HG03280 (cell line): ENCODE measurements at regions not wholly inside any gene's neighbourhood (a gene's known extent, or its start where the extent isn't known, plus 50 kb on each side); places are given as distances from the start of the nearest gene placed in this dataset.

ENCODE experiments used
- ATAC-seq: cut with Tn5 transposase; IDR thresholded peaks from one replicate; pipeline ENCODE4 v1.9.1; 2021; ENCODE audit warnings: mild to moderate bottlenecking, moderate library complexity; ENCODE audit not compliant: unreplicated experiment

DNA sequence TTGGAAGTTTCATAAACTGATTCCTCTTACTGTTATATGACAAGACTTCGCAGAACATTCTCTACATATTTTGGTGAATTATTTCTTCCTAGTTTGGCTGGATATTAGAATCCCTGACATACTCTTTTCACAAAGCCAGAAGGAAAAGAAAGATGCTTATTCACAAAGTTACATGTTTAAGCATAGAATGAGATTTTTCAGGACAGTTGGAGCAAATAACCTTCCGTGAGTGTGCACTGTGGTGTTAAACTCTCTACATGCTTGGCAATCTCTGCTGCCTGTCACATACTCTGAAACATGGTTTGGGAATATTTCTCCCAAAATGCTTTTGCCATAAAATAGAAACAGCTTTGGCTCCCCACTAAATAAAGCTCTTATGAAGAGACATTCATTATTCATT is 230.0 kb upstream of the MTNR1B start:
- no peak for ATAC-seq

- ATAC-seq, result no peak
These were observed 229.2 kb upstream of the MTNR1B start for GRCh38 chr11:92740276-92740675.

DNA sequence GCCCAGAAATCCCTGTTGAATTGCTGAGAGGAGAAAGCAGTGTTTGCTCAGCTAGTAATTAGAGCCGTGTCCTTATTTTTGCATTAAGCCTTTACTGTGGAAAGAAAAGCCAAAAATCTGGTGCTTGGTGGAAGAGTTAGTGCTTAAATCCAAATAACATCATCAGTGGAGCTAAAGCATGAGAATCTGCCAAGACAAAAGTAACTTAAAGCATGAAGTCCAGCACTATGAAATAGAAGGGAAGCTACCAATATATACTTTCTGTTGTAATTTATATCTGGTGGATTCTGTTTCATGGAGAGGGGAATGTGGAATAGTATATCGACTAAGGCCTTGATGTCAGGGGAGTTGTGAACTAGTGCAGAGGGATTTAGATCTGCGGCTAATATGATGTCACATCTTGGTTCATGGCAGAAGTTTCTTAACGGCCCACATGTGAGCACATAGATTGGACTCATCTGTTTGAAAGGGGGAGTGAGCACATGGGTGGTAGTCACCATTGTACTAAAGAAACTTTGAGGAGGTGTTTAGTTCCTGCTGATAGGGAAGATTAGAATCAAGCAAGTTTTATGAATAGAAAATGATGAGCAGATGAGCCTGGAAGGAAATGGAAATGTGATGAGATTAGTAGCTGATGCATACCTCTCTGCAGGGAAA is 224.4 kb upstream of the MTNR1B start:
- no peak for ATAC-seq

GRCh38 chr11:92750794-92751193 is 218.7 kb upstream of the MTNR1B start:
- ATAC-seq, result no peak

GRCh38 chr11:92751594-92751993 is 217.9 kb upstream of the MTNR1B start:
- no peak for ATAC-seq

GRCh38 chr11:92752122-92752521 is 217.3 kb upstream of the MTNR1B start:
- no peak for ATAC-seq

DNA sequence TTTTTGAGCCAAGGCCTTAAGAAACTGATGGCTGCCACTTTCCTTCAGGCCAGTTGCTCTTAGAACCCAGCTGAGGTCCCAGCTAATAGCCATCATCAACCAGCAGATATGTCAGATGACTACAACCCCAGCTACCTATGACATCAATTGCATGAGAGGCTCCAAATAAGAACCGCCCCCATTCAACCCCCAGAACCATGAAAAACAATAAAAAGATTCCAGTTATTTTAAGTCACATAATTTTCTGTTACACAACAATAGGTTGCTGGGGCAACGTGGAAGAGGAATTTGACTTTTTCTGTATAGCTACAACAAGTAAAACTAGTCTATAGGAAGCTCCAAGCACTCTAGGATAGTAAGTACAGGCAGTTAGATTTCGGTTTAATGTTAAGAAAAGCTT is 216.3 kb upstream of the MTNR1B start:
- ATAC-seq, result no peak

DNA sequence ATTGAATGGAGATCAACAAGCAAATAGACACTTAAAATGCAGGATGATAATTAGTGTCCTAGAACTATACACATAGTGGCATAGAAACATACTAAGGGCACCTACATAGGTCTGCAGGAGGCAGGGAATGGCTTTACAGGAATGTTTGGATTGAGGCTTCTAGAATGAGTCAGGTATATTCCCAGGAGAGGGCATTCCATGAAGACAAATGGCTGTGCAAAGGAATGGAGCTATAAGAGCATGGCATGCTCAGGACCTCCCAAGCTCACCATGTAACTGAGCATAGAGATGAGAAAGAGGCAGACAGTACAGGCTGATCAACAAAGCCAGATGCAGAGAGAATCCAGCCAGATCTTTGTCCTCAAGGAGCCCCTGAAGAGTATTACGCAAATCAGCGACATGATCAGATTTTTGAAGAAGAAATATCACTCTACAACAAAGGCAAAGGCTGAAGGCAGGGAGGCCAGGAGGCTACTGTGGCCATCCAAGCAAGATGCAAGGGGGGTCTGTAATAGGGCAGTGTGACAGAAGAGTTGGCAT is 211.1 kb upstream of the MTNR1B start:
- ATAC-seq, result no peak

DNA sequence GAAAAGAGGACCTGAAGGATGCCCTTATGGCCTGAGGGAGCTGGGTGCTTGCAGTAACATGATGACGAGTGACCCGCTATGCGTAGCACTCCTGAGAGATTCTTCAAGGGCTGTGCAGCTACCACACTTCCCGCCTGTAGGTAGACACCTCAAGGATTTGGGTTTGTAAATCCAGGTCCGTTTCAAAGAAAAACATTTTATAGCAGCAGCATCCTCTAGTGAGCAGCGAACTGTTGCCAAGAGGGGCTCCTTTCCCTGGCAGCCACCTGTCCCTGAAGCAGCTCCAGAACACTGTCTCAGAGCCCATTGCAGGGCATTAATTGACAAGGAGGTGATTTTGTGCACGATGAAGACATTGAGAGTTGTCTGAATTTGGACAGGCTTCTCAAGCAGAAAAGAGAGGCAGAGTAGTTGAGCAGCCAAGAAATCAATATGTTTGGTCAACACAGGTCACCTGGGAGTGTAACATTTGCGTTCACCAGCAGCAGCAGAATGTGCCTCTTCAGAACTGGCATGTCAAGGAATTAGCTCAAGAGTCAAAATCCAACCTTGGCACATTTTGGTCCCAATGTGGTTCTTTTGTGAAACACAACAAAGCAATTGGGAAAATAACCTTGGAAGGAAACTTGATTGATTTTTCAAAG is 209.8 kb upstream of the MTNR1B start:
- no peak for ATAC-seq

DNA sequence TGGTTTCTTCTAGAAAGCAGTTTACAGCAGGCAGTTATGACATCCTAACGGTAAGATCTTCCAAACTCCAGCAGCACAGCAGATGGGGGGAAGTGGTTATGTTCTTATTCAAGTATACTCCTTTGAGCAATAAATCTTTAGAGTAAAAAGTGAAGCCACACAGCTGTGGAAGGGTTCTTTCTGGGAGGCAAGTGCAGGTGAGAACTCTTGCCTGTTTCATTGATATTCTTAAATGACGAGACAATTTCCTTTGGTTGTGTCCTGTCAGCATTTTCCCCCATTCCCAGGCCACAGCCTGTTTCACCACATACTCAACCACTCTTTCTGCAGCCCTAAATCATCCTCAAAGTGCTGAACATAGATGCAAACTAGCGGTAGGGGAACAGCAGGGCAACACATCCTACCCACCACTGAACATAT is 207.3 kb upstream of the MTNR1B start:
- ATAC-seq, result no peak

GRCh38 chr11:92763336-92763735 is 206.1 kb upstream of the MTNR1B start:
- ATAC-seq, result no peak

DNA sequence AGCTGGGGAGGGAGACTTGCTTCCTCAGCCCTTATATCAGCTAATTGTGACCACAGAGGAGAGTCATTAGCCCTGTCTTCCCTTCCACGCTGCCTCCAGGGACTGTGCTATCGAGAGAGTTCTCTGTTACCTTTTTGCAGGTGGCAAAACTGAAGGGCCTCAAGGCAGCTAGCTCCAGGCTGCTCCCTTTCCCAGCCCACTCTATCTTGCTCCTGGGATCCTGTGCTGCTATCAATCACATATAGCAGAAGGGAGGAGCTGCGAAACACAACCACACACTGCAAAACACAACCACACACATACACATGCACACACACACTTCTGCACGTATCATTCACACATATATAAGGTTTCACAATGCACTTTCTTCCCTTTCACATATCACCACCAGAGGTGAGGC is 205.3 kb upstream of the MTNR1B start:
- ATAC-seq, result no peak

- ATAC-seq, result no peak
These were observed 204.2 kb upstream of the MTNR1B start for GRCh38 chr11:92765082-92765840.

DNA sequence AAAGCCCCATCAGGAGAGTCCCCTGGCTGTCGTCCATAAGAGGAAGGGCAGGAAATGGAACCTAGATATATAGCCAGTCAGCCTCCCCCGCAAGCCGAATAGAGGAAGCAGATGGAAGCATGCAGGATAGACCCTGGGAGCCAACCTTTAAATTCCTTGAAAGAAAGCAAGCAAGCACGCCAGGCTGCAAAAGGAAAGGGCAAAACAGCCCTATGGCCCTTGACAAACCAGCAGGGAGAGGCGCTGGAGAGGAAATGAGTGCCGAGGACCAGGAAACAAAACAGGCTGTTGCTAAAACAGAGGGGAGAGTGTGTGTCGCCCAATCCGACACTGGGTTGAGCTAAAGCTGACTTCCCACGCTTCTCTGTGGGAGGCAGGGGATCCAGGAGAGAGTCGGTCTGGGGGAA is 203.5 kb upstream of the MTNR1B start:
- no peak for ATAC-seq

DNA sequence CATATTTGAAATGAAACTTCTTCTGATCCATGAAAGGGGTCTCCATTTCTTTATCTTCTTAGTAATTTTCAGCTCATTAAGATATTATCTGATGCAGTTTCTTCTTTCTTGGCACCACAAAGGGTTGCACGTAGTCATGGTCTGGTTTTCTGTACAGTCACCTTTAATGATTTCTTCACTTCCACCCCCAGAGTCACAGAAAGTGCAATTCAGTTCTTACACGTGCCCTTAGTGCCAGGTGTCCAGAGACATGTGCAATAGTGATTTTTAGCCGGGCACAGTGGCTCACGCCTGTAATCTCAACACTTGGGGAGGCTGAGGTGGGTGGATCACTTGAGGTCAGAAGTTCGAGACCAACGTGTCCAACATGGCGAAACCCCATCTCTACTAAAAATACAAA is 202.8 kb upstream of the MTNR1B start:
- no peak for ATAC-seq

DNA sequence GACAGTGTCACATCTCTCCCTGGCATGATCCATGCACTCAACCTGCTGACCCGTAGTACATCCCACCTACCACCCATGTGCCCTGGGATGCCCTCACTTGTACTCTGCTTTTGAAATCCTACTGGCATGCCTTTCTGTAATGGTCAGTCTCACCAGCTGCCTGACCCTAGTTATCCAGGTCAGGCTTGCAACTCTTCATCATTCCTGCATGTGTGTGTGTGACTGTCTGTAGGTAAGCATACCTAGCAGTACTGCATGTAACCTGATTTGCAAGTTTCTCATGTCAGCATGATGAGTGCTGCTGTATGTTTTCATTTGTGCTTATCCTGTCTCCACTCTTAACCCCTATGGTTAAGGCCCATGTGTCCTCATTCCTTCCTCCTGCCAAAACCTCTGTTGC is 202.0 kb upstream of the MTNR1B start:
- no peak for ATAC-seq

DNA sequence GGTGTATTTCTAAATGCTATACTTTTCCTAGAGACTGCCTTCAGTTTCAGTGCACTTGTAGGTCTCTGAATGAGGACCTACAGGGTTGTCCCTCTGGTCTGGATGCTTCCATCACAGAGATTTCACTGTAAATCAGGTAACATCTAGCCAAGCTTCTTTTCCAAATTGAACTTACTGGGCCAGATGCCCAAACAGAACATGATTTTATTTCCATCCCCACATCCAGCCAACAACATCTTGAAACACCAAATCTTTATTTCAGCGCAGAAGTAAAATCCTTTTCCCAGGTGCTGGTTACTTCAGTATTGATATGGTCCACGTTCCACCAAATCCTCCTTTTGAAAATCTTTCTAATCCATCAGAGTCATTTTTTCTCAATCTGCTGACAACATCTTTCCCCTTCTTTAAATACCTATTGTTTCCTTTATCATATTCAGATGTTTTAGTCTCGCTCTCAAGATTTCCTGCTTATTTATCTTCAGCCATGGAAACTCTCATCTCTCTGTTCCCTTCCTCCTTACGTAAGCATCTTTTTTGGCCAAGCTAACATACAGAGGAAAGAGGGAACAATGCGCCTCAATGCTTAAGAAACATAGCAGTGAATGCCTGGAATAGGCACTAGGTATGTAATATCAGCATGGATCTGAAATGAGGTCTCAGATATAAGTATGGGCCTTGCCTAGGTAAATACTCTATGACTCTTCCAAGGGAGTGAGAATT is 201.2 kb upstream of the MTNR1B start:
- no peak for ATAC-seq

GRCh38 chr11:92769112-92769511 is 200.3 kb upstream of the MTNR1B start:
- no peak for ATAC-seq

GRCh38 chr11:92770419-92770818 is 199.0 kb upstream of the MTNR1B start:
- no peak for ATAC-seq

DNA sequence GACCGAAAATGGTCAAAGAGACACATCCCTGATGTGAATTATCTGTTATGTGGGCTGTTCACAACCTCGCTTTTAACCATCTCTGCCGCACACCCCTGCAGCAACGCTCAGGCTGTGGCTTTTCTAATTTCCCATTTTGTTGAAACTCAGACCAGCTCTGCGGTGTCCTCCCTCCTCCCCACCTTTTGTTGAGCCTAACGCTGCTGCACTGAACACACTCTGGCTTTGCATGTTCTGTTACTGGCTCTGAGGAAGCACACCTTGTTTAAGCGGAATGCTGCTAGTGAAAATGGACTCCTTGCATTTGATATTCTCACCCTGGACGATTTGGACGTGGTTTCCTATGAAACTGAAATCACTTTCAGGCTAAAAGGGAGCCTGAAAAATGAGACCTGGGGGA is 198.5 kb upstream of the MTNR1B start:
- no peak for ATAC-seq

- no peak for ATAC-seq
These were observed 197.8 kb upstream of the MTNR1B start for GRCh38 chr11:92771701-92772100.
